OCI-LY1 (cell line): ENCODE measurements at regions not wholly inside any gene's neighbourhood (a gene's known extent, or its start where the extent isn't known, plus 50 kb on each side); places are given as distances from the start of the nearest gene placed in this dataset.

Experiments
- H2AFZ ChIP-seq: fragments of 200-600 bp; sonication (generic), shearing (Covaris generic); 2 replicates; pipeline ENCODE4 v1.6.0; 2014; ENCODE audit warnings: antibody characterized with exemption, mild to moderate bottlenecking, low read length
- H3F3A ChIP-seq: fragments of 200-600 bp; sonication (generic), shearing (Covaris generic); 2 replicates; pipeline ENCODE4 v1.6.0; 2014; ENCODE audit warnings: mild to moderate bottlenecking, antibody characterized with exemption, low read length, moderate library complexity; ENCODE audit not compliant: insufficient read depth
- H3K27ac ChIP-seq: fragments of 200-600 bp; sonication (generic); 2 replicates; pipeline ENCODE4 v1.5.1; 2014; ENCODE audit warnings: low read length, mixed run types, mild to moderate bottlenecking, low read depth; ENCODE audit not compliant: poor library complexity, severe bottlenecking
- H3K27me3 ChIP-seq: fragments of 200-600 bp; sonication (generic); 2 replicates; pipeline ENCODE4 v1.6.0; 2014; ENCODE audit warnings: antibody characterized with exemption, mild to moderate bottlenecking, low read length, moderate library complexity; ENCODE audit not compliant: insufficient read depth
- H3K36me3 ChIP-seq: fragments of 200-600 bp; sonication (generic); 2 replicates; pipeline ENCODE4 v1.6.1; 2014; ENCODE audit warnings: mild to moderate bottlenecking, antibody characterized with exemption, low read length, moderate library complexity, mixed read lengths; ENCODE audit not compliant: insufficient read depth
- H3K4me1 ChIP-seq: fragments of 200-600 bp; sonication (generic); 2 replicates; pipeline ENCODE4 v1.5.1; 2014; ENCODE audit warnings: mild to moderate bottlenecking, low read length, moderate library complexity; ENCODE audit not compliant: insufficient read depth, severe bottlenecking
- H3K4me2 ChIP-seq: fragments of 200-600 bp; sonication (generic), shearing (Covaris generic); 2 replicates; pipeline ENCODE4 v1.6.1; 2014; ENCODE audit warnings: low read length
- H3K4me3 ChIP-seq: fragments of 200-600 bp; sonication (generic); 2 replicates; pipeline ENCODE4 v1.5.1; 2014; ENCODE audit warnings: low read length, low read depth, mild to moderate bottlenecking, mixed read lengths; ENCODE audit not compliant: poor library complexity, severe bottlenecking
- H3K79me2 ChIP-seq: fragments of 200-600 bp; shearing (Covaris generic); 2 replicates; pipeline ENCODE4 v1.6.1; 2016; ENCODE audit warnings: mixed run types, low read length, mixed read lengths; ENCODE audit not compliant: insufficient read depth
- H3K9ac ChIP-seq: fragments of 200-600 bp; sonication (generic), shearing (Covaris generic); 2 replicates; pipeline ENCODE4 v1.6.1; 2014; ENCODE audit warnings: mild to moderate bottlenecking, low read length, mixed read lengths
- H3K9me2 ChIP-seq: fragments of 200-600 bp; sonication (generic), shearing (Covaris generic); 2 replicates; pipeline ENCODE4 v1.6.1; 2014; ENCODE audit warnings: low read depth, mild to moderate bottlenecking, low read length, mixed read lengths
- H3K9me3 ChIP-seq: fragments of 200-600 bp; shearing (Covaris generic); 2 replicates; pipeline ENCODE4 v1.6.1; 2014; ENCODE audit warnings: low read length, mixed read lengths
- H4K20me1 ChIP-seq: fragments of 200-600 bp; sonication (generic), shearing (Covaris generic); 2 replicates; pipeline ENCODE4 v1.6.0; 2016; ENCODE audit warnings: mild to moderate bottlenecking, low read length; ENCODE audit not compliant: insufficient read depth
- EZH2 ChIP-seq: fragments of 200-600 bp; sonication (generic), shearing (Covaris generic); IDR thresholded peaks from 2 replicates; pipeline ENCODE4 v1.8.0; 2017; ENCODE audit warnings: borderline replicate concordance, mixed run types, mild to moderate bottlenecking, antibody characterized with exemption, low read length, moderate library complexity, mixed read lengths
- TF ChIP-seq, protein P1 (sequence below): fragments of 200-600 bp; sonication (generic), shearing (Covaris generic); IDR thresholded peaks from 2 replicates; pipeline ENCODE4 v1.5.1; 2017; ENCODE audit warnings: mild to moderate bottlenecking, antibody characterized with exemption, low read length, moderate library complexity, mixed read lengths

DNA sequence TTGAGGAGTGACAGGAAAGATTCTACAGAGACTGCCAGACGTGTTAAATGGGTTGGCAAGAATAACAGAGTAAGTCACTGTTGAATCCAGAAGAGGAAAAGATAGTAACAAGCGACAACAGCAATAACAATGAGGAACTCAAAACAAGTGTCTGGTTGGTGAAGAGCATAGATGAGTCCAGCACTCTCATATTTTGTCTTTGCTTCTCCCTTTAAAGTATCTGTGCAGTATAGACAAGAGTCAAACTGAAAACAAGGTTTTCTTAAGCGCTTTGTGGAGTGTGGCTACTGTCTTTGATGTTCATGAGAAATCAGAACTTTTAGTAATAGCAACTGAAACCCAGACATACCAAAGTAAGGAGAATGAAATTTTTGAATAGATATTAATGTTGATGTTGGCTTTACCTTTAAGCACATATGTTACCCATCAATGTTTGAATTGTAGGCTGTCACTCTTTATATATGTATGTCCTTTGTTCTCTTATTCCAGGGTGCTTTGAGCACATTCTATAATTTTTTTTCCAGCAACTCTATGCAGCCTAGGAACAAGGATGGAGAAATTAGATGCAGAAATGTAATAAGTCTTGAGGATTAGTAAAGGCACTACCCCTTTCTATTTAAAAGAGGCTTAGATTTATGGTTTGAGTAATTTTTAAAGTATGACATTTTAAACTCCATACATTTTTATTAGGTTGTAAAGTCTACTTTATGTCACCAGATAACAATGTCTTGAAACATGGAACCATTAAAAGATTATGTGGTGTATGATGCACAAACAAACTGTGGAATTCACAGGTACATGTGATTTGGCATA lies 185.5 kb downstream of the NFKBIZ start:
- Histone ChIP-seq H3K27me3 (no peaks in the 10 kb centered on the region), H3K79me2 (no peaks in the 10 kb centered on the region), H3K9me3 (no peaks in the 10 kb centered on the region), H3F3A (no peaks in the 10 kb centered on the region), H3K4me1 (peaks cover 5% of the 10 kb centered on the region), H3K4me2 (no peak overlapping the region), H3K36me3 (no peaks in the 10 kb centered on the region), H3K9ac (no peak overlapping the region), H3K4me3 (no peak overlapping the region), H4K20me1 (no peaks in the 10 kb centered on the region), H2AFZ (no peak overlapping the region), H3K9me2 (no peaks in the 10 kb centered on the region), H3K27ac (no peak overlapping the region)
- no peak for TF ChIP-seq EZH2
- TF ChIP-seq, protein P1, sequence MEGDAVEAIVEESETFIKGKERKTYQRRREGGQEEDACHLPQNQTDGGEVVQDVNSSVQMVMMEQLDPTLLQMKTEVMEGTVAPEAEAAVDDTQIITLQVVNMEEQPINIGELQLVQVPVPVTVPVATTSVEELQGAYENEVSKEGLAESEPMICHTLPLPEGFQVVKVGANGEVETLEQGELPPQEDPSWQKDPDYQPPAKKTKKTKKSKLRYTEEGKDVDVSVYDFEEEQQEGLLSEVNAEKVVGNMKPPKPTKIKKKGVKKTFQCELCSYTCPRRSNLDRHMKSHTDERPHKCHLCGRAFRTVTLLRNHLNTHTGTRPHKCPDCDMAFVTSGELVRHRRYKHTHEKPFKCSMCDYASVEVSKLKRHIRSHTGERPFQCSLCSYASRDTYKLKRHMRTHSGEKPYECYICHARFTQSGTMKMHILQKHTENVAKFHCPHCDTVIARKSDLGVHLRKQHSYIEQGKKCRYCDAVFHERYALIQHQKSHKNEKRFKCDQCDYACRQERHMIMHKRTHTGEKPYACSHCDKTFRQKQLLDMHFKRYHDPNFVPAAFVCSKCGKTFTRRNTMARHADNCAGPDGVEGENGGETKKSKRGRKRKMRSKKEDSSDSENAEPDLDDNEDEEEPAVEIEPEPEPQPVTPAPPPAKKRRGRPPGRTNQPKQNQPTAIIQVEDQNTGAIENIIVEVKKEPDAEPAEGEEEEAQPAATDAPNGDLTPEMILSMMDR = no peak

DNA sequence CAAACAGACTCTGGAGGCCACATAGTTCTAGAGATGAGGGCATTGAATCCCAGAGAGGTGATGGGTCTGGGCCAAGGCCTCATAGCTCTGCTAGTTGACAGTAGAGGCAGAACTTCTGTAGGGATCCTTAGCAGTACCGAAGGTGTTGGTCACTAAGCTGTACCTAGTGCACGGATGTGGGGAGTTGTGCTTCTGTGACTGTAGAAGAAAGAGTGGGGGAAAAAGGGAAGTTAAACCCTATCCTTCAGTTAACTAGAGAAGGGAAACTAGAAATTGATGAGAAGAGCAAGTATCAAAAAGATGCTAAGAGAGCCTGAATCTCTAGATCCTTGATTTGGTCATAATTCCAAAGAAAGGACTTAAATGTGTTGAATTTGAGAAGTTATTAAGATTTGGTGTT lies 186.7 kb downstream of the NFKBIZ start:
- Histone ChIP-seq H3K9me2 (no peaks in the 10 kb centered on the region), H3K79me2 (no peaks in the 10 kb centered on the region), H3K4me3 (no peak overlapping the region), H2AFZ (no peak overlapping the region), H3K9me3 (no peaks in the 10 kb centered on the region), H3K9ac (no peak overlapping the region), H3K36me3 (no peaks in the 10 kb centered on the region), H4K20me1 (no peaks in the 10 kb centered on the region), H3K27me3 (no peaks in the 10 kb centered on the region), H3K4me1 (peaks cover 5% of the 10 kb centered on the region), H3K4me2 (no peak overlapping the region), H3K27ac (no peak overlapping the region), H3F3A (no peaks in the 10 kb centered on the region)
- no peak for TF ChIP-seq EZH2
- TF ChIP-seq, protein P1 = no peak

DNA sequence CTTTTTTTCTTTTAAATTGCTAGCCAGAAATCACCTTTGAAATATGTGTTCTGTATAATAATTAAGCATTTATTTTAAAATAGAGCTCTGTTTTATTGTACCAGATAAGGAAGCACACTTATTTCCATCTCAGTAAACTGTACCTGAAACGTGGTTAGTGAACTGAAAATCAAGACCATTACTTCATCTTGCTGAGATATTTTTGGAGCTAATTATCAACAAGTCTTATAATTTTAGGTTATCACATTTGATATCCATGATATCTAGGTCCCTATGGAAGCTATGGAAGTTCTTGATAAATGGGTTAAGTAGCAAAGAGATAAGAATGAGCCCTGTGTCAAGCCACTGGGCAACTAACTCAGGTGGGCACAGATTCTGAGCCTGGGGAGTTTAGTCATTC lies 187.2 kb downstream of the NFKBIZ start:
- no peaks in the 10 kb centered on the region for H3K79me2 ChIP-seq
- H3K4me2 ChIP-seq = no peak overlapping the region
- H3K27me3 ChIP-seq = no peaks in the 10 kb centered on the region
- H3K36me3 ChIP-seq = no peaks in the 10 kb centered on the region
- no peak overlapping the region for H3K27ac ChIP-seq
- TF ChIP-seq, protein P1 = no peak
- TF ChIP-seq EZH2 = no peak
- peaks cover 5% of the 10 kb centered on the region for H3K4me1 ChIP-seq
- H4K20me1 ChIP-seq = no peaks in the 10 kb centered on the region
- H3K4me3 ChIP-seq = no peak overlapping the region
- H3K9me2 ChIP-seq = no peaks in the 10 kb centered on the region
- H2AFZ ChIP-seq = no peak overlapping the region
- no peaks in the 10 kb centered on the region for H3K9me3 ChIP-seq
- no peak overlapping the region for H3K9ac ChIP-seq
- H3F3A ChIP-seq = no peaks in the 10 kb centered on the region
